Activated CD4-positive, alpha-beta T cell treated with anti-CD3 and anti-CD28 coated beads for 24 hours (primary cell): ENCODE measurements at regions not wholly inside any gene's neighbourhood (a gene's known extent, or its start where the extent isn't known, plus 50 kb on each side); places are given as distances from the start of the nearest gene placed in this dataset.
"Not testable (repeated sequence)": the region's sequence is repeated elsewhere in the genome, so short reads cannot be mapped to it uniquely, and the experiment has no call there.

Source experiments
- DNase-seq, 2 donors: peaks; one replicate each; pipeline ENCODE4 v3.0.0-alpha.2; 2020; ENCODE audit warnings: low read depth in 2 of 2

- DNase-seq, result no peak
Measured at GRCh38 chr1:166390366-166391033, 223.7 kb upstream of the FAM78B start.

- DNase-seq, result no peak
Measured at GRCh38 chr1:166391279-166392066, 224.7 kb upstream of the FAM78B start.

- DNase-seq, result no peak
Measured at GRCh38 chr1:166395729-166396128, 228.9 kb upstream of the FAM78B start.

GRCh38 chr1:166409253-166410082 lies 242.7 kb upstream of the FAM78B start:
- not testable (repeated sequence) for DNase-seq

- DNase-seq, result no peak
Measured at GRCh38 chr1:166410083-166410385, 243.2 kb upstream of the FAM78B start.

- not testable (repeated sequence) for DNase-seq
Measured at GRCh38 chr1:166416831-166417230, 250.0 kb upstream of the FAM78B start.

- DNase-seq, result no peak
Measured at GRCh38 chr1:166418344-166418933, 251.6 kb upstream of the FAM78B start.

- DNase-seq, result not testable (repeated sequence)
Measured at GRCh38 chr1:166422586-166422985, 255.8 kb upstream of the FAM78B start.

- DNase-seq, result no peak
Measured at GRCh38 chr1:166432655-166433054, 265.9 kb upstream of the FAM78B start.

GRCh38 chr1:166433404-166434304 lies 266.9 kb upstream of the FAM78B start:
- not testable (repeated sequence) for DNase-seq

- no peak for DNase-seq
Measured at GRCh38 chr1:166457700-166458099, 290.9 kb upstream of the FAM78B start.

- DNase-seq, result no peak
Measured at GRCh38 chr1:166464333-166464732, 297.5 kb upstream of the FAM78B start.

- DNase-seq, result no peak
Measured at GRCh38 chr1:166470014-166470413, 303.2 kb upstream of the FAM78B start.

GRCh38 chr1:166470441-166470840 lies 303.6 kb upstream of the FAM78B start:
- no peak for DNase-seq

- no peak for DNase-seq
Measured at GRCh38 chr1:166471359-166471758, 304.6 kb upstream of the FAM78B start.

GRCh38 chr1:166479052-166479631 lies 312.3 kb upstream of the FAM78B start:
- peak; percentile 10 to 49 for DNase-seq

GRCh38 chr1:166484471-166484870 lies 317.7 kb upstream of the FAM78B start:
- DNase-seq, result no peak

GRCh38 chr1:166484871-166485270 lies 318.1 kb upstream of the FAM78B start:
- DNase-seq, result no peak

GRCh38 chr1:166485620-166486019 lies 318.8 kb upstream of the FAM78B start:
- no peak for DNase-seq

- no peak for DNase-seq
Measured at GRCh38 chr1:166488327-166488726, 321.5 kb upstream of the FAM78B start.

GRCh38 chr1:166489356-166489669 lies 322.5 kb upstream of the FAM78B start:
- no peak for DNase-seq
